ENCODE measurements at regions not wholly inside any gene's neighbourhood (a gene's known extent, or its start where the extent isn't known, plus 50 kb on each side); places are given as distances from the start of the nearest gene placed in this dataset.
A peak's percentile ranks its signal among the peaks of the same experiment; 100 is the strongest.

- no peak for TF ChIP-seq CTCF (IDR thresholded peaks at IDR 0.05; ENCODE audit: partially characterized antibody, unreplicated experiment)
- no peaks in the 10 kb centered on the region for H3K36me3 Mint-ChIP-seq (ENCODE audit: unreplicated experiment)
- H3K9me3 Mint-ChIP-seq (ENCODE audit: unreplicated experiment) = no peaks in the 10 kb centered on the region
- no peak overlapping the region for H3K4me3 Mint-ChIP-seq (ENCODE audit: unreplicated experiment)
- no peak for DNase-seq
- no peaks in the 10 kb centered on the region for H3K27me3 Mint-ChIP-seq (ENCODE audit: unreplicated experiment)
- no peak overlapping the region for H3K27ac Mint-ChIP-seq (ENCODE audit: unreplicated experiment)
- H3K4me1 Mint-ChIP-seq (ENCODE audit: low read depth, unreplicated experiment) = peaks cover 25% of the 10 kb centered on the region
Observed at GRCh38 chr2:155839436-155839835, 493.1 kb downstream of the NR4A2 start.

- H3K27me3 Mint-ChIP-seq (ENCODE audit: unreplicated experiment) = no peaks in the 10 kb centered on the region
Observed at GRCh38 chr2:155836439-155836838, 496.1 kb downstream of the NR4A2 start.

GRCh38 chr2:155830817-155831579 is 501.5 kb downstream of the NR4A2 start:
- Mint-ChIP-seq H3K27me3 (ENCODE audit: unreplicated experiment) (peaks cover 4% of the 10 kb centered on the region), H3K4me1 (ENCODE audit: low read depth, unreplicated experiment) (peaks cover 31% of the 10 kb centered on the region), H3K4me3 (ENCODE audit: unreplicated experiment) (peak overlapping the region; percentile 58), H3K27ac (ENCODE audit: unreplicated experiment) (peak overlapping the region; percentile 75), H3K36me3 (ENCODE audit: unreplicated experiment) (peaks cover 5% of the 10 kb centered on the region), H3K9me3 (ENCODE audit: unreplicated experiment) (peaks cover 3% of the 10 kb centered on the region)
- no peak for TF ChIP-seq CTCF (IDR thresholded peaks at IDR 0.05; ENCODE audit: partially characterized antibody, unreplicated experiment)
- DNase-seq = peak; percentile 46

More at GRCh38 chr2:155836439-155836838, 496.1 kb downstream of the NR4A2 start:
- DNase-seq = no peak
- Mint-ChIP-seq H3K4me3 (ENCODE audit: unreplicated experiment) (no peak overlapping the region), H3K4me1 (ENCODE audit: low read depth, unreplicated experiment) (peaks cover 14% of the 10 kb centered on the region), H3K27ac (ENCODE audit: unreplicated experiment) (no peak overlapping the region), H3K36me3 (ENCODE audit: unreplicated experiment) (no peaks in the 10 kb centered on the region), H3K9me3 (ENCODE audit: unreplicated experiment) (no peaks in the 10 kb centered on the region)
- no peak for TF ChIP-seq CTCF (IDR thresholded peaks at IDR 0.05; ENCODE audit: partially characterized antibody, unreplicated experiment)

- Mint-ChIP-seq H3K4me3 (ENCODE audit: unreplicated experiment) (peak overlapping the region; percentile 76), H3K27me3 (ENCODE audit: unreplicated experiment) (peaks cover 4% of the 10 kb centered on the region), H3K27ac (ENCODE audit: unreplicated experiment) (peak overlapping the region; percentile 75), H3K36me3 (ENCODE audit: unreplicated experiment) (peaks cover 6% of the 10 kb centered on the region), H3K9me3 (ENCODE audit: unreplicated experiment) (peaks cover 3% of the 10 kb centered on the region), H3K4me1 (ENCODE audit: low read depth, unreplicated experiment) (peaks cover 35% of the 10 kb centered on the region)
- no peak for DNase-seq
- no peak for TF ChIP-seq CTCF (IDR thresholded peaks at IDR 0.05; ENCODE audit: partially characterized antibody, unreplicated experiment)
Observed at GRCh38 chr2:155830351-155830750, 502.2 kb downstream of the NR4A2 start.

GRCh38 chr2:155825876-155826275 is 506.6 kb downstream of the NR4A2 start:
- Mint-ChIP-seq H3K36me3 (ENCODE audit: unreplicated experiment) (peaks cover 6% of the 10 kb centered on the region), H3K4me3 (ENCODE audit: unreplicated experiment) (no peak overlapping the region), H3K4me1 (ENCODE audit: low read depth, unreplicated experiment) (peaks cover 30% of the 10 kb centered on the region), H3K9me3 (ENCODE audit: unreplicated experiment) (peaks cover 3% of the 10 kb centered on the region), H3K27me3 (ENCODE audit: unreplicated experiment) (peaks cover 4% of the 10 kb centered on the region), H3K27ac (ENCODE audit: unreplicated experiment) (peak overlapping the region; percentile 28)
- no peak for TF ChIP-seq CTCF (IDR thresholded peaks at IDR 0.05; ENCODE audit: partially characterized antibody, unreplicated experiment)
- no peak for DNase-seq

Measured in glutamatergic neuron (in vitro differentiated cells).